Endothelial cell of umbilical vein (primary cell): ENCODE measurements at regions not wholly inside any gene's neighbourhood (a gene's known extent, or its start where the extent isn't known, plus 50 kb on each side); places are given as distances from the start of the nearest gene placed in this dataset.

Source experiments
- BruUV-seq: library from RNA; stranded (reverse); fragments of 400-500 nt; replicated peaks from 2 replicates; lab custom pipeline; 2021; lab: Mats Ljungman, UMichigan
- CTCF ChIA-PET: fragments of 300-600, 350-600 bp; sonication (Branson Sonifier 250); formaldehyde crosslinking; loops from one replicate; lab custom pipeline; 2021; ENCODE audit warnings: antibody characterized with exemption, inconsistent platforms; lab: Charles Lee
- POLR2A ChIA-PET: fragments of 300-600, 350-600 bp; sonication (Branson Sonifier 250); formaldehyde crosslinking; loops from one replicate; lab custom pipeline; 2021; ENCODE audit warnings: antibody characterized with exemption, inconsistent platforms; lab: Charles Lee
- DNase-seq: peaks from one replicate; pipeline ENCODE4 v3.0.0-alpha.2; 2011; ENCODE audit warnings: low read depth, low spot score
- FAIRE-seq: peaks from 2 replicates; lab custom pipeline; 2011; peaks lifted over from hg19 to GRCh38; lab: Jason Lieb, UNC
- H2AFZ ChIP-seq: 2 replicates; pipeline ENCODE4 v1.6.0; 2012; ENCODE audit warnings: low read depth, low read length, control low read depth, inconsistent platforms
- H3K27ac ChIP-seq: 2 replicates; pipeline ENCODE4 v1.5.1; 2011; ENCODE audit warnings: low read depth, mild to moderate bottlenecking, control low read depth, low read length, moderate library complexity; ENCODE audit not compliant: insufficient read depth
- H3K27me3 ChIP-seq, 2 experiments: 2 replicates each; pipeline versions ENCODE4 v1.6.0 to v1.6.1; 2011; ENCODE audit warnings: low read length in 2 of 2, mixed read lengths in 1 of 2; ENCODE audit not compliant: control insufficient read depth in 2 of 2, insufficient read depth in 2 of 2
- H3K36me3 ChIP-seq, 2 experiments: 2 replicates in 1 of 2; 3 replicates in 1 of 2; pipeline ENCODE4 v1.5.1; 2011; ENCODE audit warnings: low read length in 2 of 2, mild to moderate bottlenecking in 1 of 2, moderate library complexity in 1 of 2; ENCODE audit not compliant: control insufficient read depth in 2 of 2, insufficient read depth in 2 of 2; ENCODE audit errors: extremely low read depth in 1 of 2
- H3K4me1 ChIP-seq: 3 replicates; pipeline ENCODE4 v1.5.1; 2011; ENCODE audit warnings: mild to moderate bottlenecking, low read length; ENCODE audit not compliant: control insufficient read depth, insufficient read depth; ENCODE audit errors: extremely low read depth
- H3K4me2 ChIP-seq: 2 replicates; pipeline ENCODE4 v1.6.1; 2011; ENCODE audit warnings: low read length, control low read depth, mixed read lengths; ENCODE audit not compliant: insufficient read depth
- H3K4me3 ChIP-seq, 3 experiments: fragments of 200-600 bp in 1 of 3; sonication (generic), shearing (Covaris generic) in 1 of 3; replicated peaks in 1 of 3; 2 replicates each; pipeline ENCODE4 v1.5.1; 2011 to 2016; ENCODE audit warnings: control low read depth in 3 of 3, low read length in 3 of 3, mild to moderate bottlenecking in 2 of 3, inconsistent platforms in 1 of 3, low read depth in 1 of 3, moderate library complexity in 1 of 3; ENCODE audit not compliant: insufficient read depth in 1 of 3
- H3K79me2 ChIP-seq: 2 replicates; pipeline ENCODE4 v1.6.0; 2012; ENCODE audit warnings: low read length, inconsistent platforms; ENCODE audit not compliant: control insufficient read depth, insufficient read depth
- H3K9ac ChIP-seq: replicated peaks from 2 replicates; pipeline ENCODE3; 2011; ENCODE audit warnings: low read length, control low read depth; ENCODE audit not compliant: insufficient read depth; ENCODE audit errors: extremely low read depth
- H3K9me1 ChIP-seq: replicated peaks from 3 replicates; pipeline ENCODE4 v1.6.0; 2011; ENCODE audit warnings: mild to moderate bottlenecking, low read length; ENCODE audit not compliant: control insufficient read depth, insufficient read depth; ENCODE audit errors: extremely low read depth
- H3K9me3 ChIP-seq: replicated peaks from 2 replicates; pipeline ENCODE4 v1.5.1; 2012; ENCODE audit warnings: low read length, inconsistent platforms; ENCODE audit not compliant: control insufficient read depth, insufficient read depth
- H4K20me1 ChIP-seq: replicated peaks from 2 replicates; pipeline ENCODE3; 2011; ENCODE audit warnings: mild to moderate bottlenecking, low read length; ENCODE audit not compliant: control insufficient read depth, insufficient read depth; ENCODE audit errors: extremely low read depth
- EZH2 ChIP-seq: IDR thresholded peaks from 2 replicates; pipeline ENCODE4 v1.6.1; 2012; ENCODE audit warnings: borderline replicate concordance, low read depth, mild to moderate bottlenecking, moderate library complexity, low read length, inconsistent platforms; ENCODE audit not compliant: severe bottlenecking
- FOS ChIP-seq: IDR thresholded peaks from 2 replicates; pipeline ENCODE4 v1.6.1; 2011; ENCODE audit warnings: mild to moderate bottlenecking, low read length, moderate library complexity, borderline replicate concordance; ENCODE audit not compliant: insufficient read depth
- GATA2 ChIP-seq: IDR thresholded peaks from 2 replicates; pipeline ENCODE4 v1.7.0; 2011; ENCODE audit warnings: low read depth, mild to moderate bottlenecking, moderate library complexity, mixed read lengths, low read length; ENCODE audit not compliant: insufficient read length, insufficient read depth
- JUN ChIP-seq: IDR thresholded peaks from 2 replicates; pipeline ENCODE4 v1.6.1; 2011; ENCODE audit warnings: borderline replicate concordance, low read depth; ENCODE audit not compliant: insufficient read length, insufficient read depth
- MYC ChIP-seq: IDR thresholded peaks from one replicate; pipeline ENCODE4 v1.6.1; 2011; ENCODE audit warnings: mild to moderate bottlenecking, low read depth, low read length
- POLR2A ChIP-seq: IDR thresholded peaks from 2 replicates; pipeline ENCODE4 v1.6.1; 2012; ENCODE audit warnings: low read depth, mild to moderate bottlenecking, control low read depth, low read length
- POLR2AphosphoS5 ChIP-seq: IDR thresholded peaks from 2 replicates; pipeline ENCODE4 v1.6.1; 2012; ENCODE audit warnings: low read depth, mild to moderate bottlenecking, control low read depth, low read length, moderate library complexity; ENCODE audit not compliant: insufficient read depth
- dilution Hi-C: fragments of 300-500 bp; cut with MboI; formaldehyde crosslinking; loops from one replicate; pipeline ENCODE4 v1.15.0; 2019; ENCODE audit warnings: low sequenced_read_pairs; ENCODE audit not compliant: extremely low pct_ligation_motif_present
- intact Hi-C: fragments of 100-400 bp; cut with micrococcal nuclease; formaldehyde crosslinking; loops from one replicate; pipeline ENCODE4 v1.10.0; 2022
- TF ChIP-seq, protein P1 (sequence below): IDR thresholded peaks from 2 replicates; pipeline ENCODE4 v1.6.1; 2011; ENCODE audit not compliant: insufficient read depth, insufficient read length
- TF ChIP-seq, protein P2 (sequence below), 2 donors: IDR thresholded peaks; 1 replicate in 1 of 2; 2 replicates in 1 of 2; pipeline ENCODE4 v1.5.1; 2011; ENCODE audit warnings: low read length in 2 of 2, mild to moderate bottlenecking in 2 of 2, moderate library complexity in 2 of 2, control low read depth in 1 of 2, inconsistent platforms in 1 of 2, low read depth in 1 of 2; ENCODE audit not compliant: insufficient read depth in 1 of 2; ENCODE audit errors: extremely low read depth in 1 of 2

DNA sequence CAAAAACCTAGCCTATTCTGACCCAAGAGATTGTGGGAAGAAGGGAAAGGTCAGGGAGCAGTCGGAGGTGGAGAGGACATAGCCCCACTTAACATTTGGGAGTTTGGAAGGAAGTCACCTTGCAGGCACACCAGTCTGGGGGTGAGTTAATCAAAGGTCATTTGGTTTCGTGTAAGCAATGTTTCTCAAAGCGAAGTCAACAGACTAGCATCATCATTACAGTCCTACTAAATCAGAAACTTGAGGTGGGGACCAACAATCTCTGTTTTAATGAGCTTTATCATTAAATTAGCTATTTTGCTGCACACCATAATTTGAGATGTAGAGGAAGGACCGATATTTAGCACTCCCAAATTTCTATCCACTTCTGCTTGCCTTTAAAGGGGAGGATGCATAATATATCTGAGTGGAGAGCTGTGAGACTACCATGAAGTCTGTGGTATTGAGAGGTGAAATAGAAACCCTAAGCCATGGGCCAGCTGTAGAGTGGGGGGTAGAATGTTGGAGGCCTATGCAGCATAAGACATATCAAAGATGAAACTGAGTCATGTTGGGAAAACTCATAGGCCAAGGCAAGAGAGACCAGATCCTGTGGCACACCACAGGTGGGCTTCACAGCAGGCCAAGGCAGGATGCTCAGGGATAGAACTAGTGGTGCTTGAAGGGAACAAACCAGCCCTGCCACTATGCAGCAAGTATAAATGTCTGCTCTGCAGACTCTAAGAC, 141.7 kb upstream of the ANKFN1 start:
- ChIA-PET CTCF (no interaction called here), POLR2A (no interaction called here)
- intact Hi-C loops (no loop called here), dilution Hi-C loops (no loop called here)
- no peak for FAIRE-seq
- H3K36me3 ChIP-seq, result no peaks in the 10 kb centered on the region
- H2AFZ ChIP-seq, result no peak overlapping the region
- no peak for DNase-seq
- H3K9me1 ChIP-seq, result no peaks in the 10 kb centered on the region
- no peaks in the 10 kb centered on the region for H3K4me1 ChIP-seq
- no peaks in the 10 kb centered on the region for H3K79me2 ChIP-seq
- TF ChIP-seq, protein P1, sequence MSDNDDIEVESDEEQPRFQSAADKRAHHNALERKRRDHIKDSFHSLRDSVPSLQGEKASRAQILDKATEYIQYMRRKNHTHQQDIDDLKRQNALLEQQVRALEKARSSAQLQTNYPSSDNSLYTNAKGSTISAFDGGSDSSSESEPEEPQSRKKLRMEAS, result no peak
- TF ChIP-seq GATA2, result no peak
- TF ChIP-seq MYC, result no peak
- TF ChIP-seq, protein P2, sequence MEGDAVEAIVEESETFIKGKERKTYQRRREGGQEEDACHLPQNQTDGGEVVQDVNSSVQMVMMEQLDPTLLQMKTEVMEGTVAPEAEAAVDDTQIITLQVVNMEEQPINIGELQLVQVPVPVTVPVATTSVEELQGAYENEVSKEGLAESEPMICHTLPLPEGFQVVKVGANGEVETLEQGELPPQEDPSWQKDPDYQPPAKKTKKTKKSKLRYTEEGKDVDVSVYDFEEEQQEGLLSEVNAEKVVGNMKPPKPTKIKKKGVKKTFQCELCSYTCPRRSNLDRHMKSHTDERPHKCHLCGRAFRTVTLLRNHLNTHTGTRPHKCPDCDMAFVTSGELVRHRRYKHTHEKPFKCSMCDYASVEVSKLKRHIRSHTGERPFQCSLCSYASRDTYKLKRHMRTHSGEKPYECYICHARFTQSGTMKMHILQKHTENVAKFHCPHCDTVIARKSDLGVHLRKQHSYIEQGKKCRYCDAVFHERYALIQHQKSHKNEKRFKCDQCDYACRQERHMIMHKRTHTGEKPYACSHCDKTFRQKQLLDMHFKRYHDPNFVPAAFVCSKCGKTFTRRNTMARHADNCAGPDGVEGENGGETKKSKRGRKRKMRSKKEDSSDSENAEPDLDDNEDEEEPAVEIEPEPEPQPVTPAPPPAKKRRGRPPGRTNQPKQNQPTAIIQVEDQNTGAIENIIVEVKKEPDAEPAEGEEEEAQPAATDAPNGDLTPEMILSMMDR (IDR thresholded peaks at IDR 0.05; ENCODE audit: extremely low read depth in 1 of 2, insufficient read depth in 1 of 2, low read depth in 1 of 2, low read length in 2 of 2), result no peak
- TF ChIP-seq EZH2, result no peak
- no peak for TF ChIP-seq POLR2AphosphoS5
- TF ChIP-seq POLR2A, result no peak
- TF ChIP-seq FOS, result no peak
- no peak for TF ChIP-seq JUN
- no TSS peak for BruUV-seq
- no peak overlapping the region for H3K27ac ChIP-seq
- H3K27me3 ChIP-seq, result no peaks in the 10 kb centered on the region
- H3K4me2 ChIP-seq, result no peak overlapping the region
- H4K20me1 ChIP-seq, result no peaks in the 10 kb centered on the region
- H3K9ac ChIP-seq, result no peak overlapping the region
- no peak overlapping the region for H3K4me3 ChIP-seq
- no peaks in the 10 kb centered on the region for H3K9me3 ChIP-seq
